HG02884 (cell line): ENCODE measurements at regions not wholly inside any gene's neighbourhood (a gene's known extent, or its start where the extent isn't known, plus 50 kb on each side); places are given as distances from the start of the nearest gene placed in this dataset.
"Not testable (repeated sequence)": the region's sequence is repeated elsewhere in the genome, so short reads cannot be mapped to it uniquely, and the experiment has no call there.

ENCODE experiments used
- ATAC-seq: cut with Tn5 transposase; IDR thresholded peaks from one replicate; pipeline ENCODE4 v1.9.1; 2021; ENCODE audit warnings: mild to moderate bottlenecking, moderate library complexity; ENCODE audit not compliant: unreplicated experiment

DNA sequence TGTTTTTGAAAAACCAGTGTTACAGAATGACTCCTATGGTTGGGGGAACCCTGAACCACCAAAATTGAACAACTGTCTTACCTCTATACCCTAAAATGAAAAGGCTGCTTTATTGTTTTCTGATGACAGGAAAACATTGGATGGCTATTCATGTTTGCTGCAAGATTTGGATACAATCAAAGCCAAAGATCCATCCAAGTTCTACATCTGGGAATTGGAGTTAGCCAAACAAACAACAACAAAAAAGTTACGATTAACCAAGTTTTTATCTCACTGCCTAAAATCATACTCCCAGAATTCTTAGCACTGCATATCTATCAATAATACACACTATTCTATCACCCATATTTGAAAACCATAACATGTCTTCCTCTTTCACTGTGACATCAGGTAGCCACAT lies 349.7 kb upstream of the SLC7A11 start:
- ATAC-seq, result no peak

DNA sequence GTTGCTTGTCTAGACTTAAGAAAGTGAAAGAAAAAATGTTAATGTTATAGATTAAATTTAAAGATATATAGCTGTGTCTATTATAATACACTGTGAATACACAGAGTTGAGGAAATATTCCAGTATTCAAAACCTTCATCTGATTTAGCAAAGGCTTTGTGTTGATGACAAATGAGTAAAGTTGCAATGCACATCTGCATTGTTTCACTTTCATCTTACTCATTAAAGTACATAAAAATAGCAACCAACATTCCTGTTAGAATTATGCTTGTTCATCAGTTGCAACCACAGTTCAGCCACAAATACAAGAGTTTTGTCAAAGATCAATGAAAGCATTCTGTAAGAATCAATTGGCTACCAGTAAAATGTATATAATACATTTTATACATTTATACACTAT lies 346.4 kb upstream of the SLC7A11 start:
- ATAC-seq, result no peak

DNA sequence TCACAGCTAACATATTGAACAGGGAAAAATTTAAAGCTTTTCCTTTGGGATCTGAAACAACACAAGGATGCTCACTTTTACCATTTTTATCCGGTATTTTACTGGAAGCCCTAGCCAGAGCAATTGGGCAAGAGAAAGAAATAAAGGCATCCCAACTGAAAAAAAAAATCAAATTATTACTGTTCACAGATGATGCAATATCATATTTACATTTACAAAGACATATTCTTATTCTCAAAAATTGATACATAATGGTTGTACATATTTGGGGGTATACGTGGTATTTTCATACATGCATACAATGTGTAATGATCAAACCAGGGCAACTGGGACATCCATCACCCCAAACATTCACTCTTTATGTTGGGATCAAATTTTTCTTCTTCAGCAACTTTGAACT lies 337.0 kb upstream of the SLC7A11 start:
- no peak for ATAC-seq

DNA sequence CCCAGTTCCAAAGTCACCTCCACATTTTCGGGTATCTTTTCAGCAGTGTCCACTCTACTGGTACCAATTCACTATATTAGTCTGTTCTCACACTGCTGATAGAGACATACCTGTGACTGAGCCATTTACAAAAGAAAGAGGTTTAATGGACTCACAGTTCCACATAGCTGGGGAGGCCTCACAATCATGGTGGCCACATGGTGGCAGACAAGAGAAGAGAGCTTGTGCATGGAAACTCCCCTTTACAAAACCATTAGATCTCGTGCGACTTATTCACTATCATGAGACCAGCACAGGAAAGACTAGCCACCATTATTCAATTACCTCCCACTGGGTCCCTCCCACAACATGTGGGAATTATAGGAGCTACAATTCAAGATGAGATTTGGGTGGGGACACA lies 335.7 kb upstream of the SLC7A11 start:
- not testable (repeated sequence) for ATAC-seq

DNA sequence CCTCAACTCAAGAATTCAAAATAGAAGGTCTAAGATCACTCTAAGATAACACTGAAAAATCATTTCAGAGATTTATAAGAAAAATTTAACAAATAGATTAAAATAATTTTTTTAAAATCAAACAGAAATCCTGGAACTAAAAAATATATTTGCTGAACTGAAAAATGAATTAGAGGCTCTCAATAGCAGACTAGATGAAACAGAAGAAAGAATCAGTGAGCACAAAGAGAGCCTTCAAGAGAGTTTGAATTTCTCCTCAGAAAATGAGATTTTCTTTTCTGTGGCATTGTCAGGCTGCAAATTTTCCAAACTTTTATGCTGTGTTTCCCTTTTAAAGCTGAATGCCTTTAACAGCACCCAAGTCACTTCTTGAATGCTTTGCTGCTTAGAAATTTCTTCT lies 335.0 kb upstream of the SLC7A11 start:
- ATAC-seq, result no peak

DNA sequence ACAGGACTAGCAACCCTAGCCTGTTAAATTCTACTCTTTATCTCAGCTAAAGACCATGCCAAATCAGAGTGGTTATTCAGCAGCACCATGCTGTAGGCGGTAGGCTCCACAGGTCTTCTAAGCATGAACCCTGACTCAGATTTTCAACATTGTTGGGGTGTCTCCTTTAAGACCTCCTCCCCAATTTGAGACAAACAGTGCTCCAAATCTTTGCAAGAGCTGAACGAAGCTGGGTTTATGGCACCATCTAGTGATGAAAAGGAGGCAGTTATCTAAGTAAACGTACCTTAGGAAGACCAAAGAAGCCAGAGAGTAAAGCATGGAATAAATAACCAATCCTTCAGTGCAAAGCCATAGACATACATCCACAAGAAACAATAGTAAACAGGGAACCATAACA lies 334.5 kb upstream of the SLC7A11 start:
- ATAC-seq, result no peak

DNA sequence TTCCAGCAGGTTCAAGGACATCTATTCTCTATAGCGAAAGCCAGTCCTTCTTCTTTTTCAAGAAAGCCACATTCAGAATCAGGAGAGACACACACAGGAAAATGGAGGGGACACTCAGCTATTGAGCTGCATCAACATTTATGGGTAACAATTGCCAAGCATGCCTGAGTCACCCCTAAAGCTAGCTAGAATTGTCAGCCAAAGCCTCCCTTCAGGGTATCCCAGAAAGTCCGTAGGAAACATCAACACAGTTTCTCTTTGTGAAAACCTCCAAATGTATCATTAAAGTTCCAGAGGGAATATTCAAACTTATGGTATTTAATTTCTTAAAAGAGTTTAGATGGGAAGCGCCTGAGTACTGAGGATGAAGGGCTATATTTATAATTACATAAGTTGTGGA lies 331.1 kb upstream of the SLC7A11 start:
- no peak for ATAC-seq

DNA sequence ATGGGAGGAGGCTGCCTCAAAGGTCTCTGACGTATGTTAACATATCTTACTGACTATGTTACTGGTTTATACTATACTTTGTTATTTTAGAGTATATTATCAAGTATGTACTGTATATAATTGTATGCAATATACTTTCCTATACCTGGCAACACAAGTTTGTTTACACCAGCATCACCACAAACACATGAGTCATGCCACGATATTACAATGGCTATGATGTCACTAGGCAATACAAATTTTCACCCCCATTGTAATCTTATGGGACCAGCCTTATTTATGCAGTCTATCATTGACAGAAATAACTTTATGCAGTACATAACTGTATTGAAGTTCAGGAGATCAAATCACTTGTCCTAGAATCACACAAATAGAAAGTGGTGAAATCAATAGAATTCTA lies 329.9 kb upstream of the SLC7A11 start:
- ATAC-seq, result no peak

DNA sequence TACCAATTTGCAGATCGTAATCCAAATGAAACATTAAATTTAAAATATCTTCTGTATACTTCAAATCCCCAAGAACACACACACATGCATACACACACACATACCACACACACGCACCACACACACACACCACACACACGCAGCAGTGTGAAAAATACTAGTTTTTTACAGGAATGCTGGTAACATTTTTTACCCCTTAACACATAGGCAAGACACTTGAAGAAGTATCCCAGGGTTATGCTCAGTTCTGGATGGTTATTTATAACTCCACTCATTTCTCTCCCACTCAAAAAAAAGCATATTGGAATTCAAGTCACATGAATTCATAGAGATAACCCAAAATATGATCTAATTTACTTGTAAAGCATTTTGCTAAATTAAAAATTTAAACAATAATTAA lies 325.5 kb upstream of the SLC7A11 start:
- ATAC-seq, result no peak

DNA sequence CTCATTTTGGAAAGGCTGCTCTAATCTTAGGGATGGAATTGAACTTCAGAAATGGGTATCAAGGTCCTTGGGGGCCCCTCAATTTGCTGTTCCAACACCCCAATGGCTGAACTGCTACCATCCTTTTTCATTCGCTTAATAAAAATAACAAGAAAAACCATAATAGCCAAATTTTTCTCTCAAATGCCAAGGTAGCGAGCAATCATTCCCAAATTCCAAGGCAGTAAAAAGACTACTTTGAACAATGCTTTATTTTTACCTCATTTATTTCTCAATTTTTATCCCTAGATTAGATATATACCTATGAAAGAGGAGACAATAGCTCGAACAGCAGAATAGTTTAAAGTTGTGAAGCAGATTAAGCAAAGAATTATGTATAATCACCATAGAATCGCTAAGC lies 323.4 kb upstream of the SLC7A11 start:
- ATAC-seq, result no peak

DNA sequence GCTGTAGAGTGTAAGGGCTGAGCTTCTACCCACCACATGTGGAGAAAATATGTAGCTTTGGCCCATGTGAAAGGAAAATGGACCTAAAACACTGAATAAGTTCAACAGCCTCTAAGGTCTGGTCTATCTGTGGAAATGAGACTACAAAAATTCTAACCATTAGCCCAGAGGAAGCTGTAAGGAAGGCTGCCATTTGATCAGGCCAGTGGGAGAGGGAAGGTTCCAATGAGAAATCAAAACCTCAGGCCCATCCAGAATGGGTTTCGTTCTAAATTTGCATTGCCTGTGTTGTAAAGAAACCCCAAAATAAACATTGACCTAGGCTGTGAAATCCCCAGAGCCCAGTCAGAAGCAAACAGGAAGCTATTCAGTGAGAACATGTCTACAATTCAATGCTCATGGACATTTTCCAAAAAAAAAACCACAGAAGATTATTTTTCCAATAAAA lies 320.4 kb upstream of the SLC7A11 start:
- peak; percentile 73 for ATAC-seq

DNA sequence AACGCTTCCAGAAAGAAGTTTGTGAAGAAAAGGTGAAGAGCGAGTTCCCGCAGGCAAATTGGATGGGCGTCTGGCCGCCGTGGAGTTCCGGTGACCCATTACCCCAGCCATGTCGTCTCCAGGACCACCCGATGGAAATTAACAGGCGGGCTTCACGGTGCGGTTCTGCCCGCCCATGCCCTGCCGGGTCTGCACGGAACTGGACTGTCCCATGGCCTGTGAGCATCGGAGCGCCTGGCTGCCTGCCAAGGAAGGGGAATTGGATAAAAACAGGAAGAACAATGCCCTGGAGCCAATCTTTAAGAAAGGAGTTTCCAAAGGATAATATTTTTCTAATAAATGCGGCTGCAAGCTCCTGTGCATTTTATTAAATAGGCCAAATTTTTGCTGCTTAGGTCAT lies 319.8 kb upstream of the SLC7A11 start:
- ATAC-seq, result no peak

DNA sequence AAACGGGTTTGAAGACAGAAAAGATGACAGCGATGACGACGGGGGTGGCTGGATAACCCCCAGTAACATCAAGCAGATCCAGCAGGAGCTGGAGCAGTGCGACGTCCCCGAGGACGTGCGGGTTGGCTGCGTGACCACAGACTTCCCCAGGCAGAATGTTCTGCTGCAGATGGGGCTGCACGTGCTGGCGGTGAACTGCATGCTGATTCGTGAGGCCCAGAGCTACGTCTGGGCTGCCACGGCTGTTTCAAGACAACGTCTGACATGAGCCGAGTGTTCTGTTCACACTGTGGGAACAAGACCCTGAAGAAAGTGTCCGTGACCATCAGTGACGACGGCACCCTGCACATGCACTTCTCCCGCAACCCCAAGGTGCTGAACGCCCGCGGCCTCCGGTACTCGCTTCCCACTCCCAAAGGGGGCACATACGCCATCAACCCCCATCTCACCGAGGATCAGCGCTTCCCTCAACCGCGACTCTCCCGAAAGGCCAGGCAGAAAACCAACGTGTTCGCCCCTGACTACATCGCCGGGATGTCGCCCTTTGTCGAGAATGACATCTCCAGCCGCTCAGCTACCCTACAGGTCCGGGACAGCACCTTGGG lies 319.2 kb upstream of the SLC7A11 start:
- no peak for ATAC-seq

DNA sequence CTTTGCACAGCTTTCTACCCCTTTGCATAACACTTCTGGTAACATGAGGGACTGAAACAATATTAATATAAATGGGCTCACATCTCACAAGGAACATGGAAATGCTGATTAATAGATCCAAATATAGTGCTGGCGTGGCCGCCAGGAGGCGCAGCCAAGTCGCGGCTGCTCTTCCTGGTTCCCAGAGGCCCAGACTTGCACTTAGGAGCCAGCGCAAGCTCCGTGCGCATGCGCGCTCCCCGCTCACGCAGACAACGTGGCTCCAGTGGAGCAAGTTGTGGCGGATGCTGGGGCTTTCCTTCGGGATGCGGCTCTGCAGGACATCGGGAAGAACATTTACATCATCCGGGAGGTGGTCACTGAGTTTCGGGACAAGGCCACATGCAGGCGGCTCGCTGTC lies 318.3 kb upstream of the SLC7A11 start:
- ATAC-seq, result no peak

DNA sequence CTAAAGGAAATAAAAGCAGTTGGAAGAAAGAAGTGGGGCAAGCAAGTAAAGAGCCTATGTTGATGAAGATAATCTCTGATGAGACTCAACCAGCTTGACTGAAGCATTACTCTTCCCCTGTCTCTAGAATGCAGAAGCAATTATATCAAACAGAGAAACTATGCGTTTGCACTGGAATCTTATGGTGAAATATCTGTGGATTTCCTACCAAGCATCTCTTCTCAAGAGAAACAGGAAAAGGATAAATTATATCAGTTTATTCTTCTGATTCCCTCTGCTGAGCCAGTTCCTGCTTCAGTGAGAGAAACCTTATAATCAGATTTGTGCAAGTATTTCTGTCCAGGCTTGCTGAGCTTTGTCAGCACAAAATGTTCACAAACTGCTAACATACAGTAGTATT lies 316.7 kb upstream of the SLC7A11 start:
- no peak for ATAC-seq

DNA sequence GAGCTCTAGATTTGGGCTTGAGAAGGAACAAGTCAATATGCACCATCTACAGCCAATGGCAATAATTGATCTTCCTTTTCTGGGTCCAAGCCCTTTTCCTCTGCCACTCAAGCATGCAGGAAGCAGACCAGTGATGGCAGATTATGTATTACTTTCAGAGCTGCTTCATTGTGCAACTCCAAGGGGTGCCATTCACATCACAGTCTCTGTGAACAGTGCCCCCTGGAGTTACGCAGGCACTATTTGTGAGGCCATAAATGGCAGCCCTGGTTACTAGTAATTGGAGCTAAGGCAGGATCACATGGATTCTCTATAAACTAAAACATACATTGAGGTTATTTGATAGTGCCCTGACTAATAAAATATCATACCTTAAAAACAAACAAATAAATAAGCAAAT lies 313.4 kb upstream of the SLC7A11 start:
- ATAC-seq, result peak; percentile 81

DNA sequence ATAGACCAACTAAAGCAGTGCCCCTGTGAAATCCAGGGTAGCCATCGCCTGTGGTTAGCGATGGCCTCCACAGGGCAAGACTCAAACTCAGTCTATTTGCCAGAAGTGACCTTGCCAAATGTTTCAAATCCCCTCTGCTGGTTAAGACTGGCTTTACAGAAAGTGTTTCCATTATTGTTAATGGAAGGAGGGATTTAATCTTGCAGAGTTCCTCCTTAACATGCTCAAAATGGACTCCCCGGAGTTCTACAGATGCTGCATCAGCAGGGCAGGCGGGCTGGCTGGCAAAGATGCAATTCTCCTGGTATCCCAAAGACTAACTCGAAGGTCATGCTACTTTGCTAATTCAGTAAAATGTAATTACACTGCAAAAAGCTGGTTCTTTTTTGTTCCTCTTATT lies 313.0 kb upstream of the SLC7A11 start:
- ATAC-seq, result no peak

DNA sequence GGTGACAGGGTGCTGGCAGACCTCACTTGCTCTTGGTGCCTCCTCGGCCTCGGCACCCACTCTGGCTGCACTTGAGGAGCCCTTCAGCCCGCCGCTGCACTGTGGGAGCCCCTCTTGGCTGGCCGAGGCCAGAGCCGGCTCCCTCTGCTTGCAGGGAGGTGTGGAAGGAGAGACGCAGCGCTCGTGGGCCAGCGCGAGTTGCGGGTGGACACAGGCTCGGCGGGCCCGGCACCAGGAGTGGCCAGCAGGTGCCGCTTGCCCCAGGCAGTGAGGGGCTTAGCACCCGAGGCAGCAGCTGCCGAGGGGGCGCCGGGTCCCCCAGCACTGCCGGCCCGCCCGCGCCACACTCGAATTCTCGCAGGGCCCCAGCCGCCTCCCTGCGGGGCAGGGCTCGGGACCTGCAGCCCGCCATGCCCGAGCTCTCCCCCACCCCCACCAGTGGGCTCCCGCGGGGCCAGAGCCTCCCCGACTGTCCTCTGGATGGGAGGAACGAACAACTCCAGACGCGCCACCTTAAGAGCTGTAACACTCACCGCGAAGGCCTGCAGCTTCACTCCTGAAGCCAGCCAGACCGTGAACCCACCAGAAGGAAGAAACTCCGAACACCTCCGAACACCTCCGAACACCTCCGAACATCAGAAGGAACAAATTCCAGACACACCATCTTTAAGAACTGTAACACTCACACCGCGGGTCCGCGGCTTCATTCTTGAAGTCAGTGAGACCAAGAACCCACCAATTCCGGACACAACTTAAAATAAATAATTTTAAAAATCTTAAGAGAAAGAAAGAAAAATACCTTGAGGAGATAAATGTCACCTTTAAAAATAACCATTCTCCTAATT lies 311.1 kb upstream of the SLC7A11 start:
- no peak for ATAC-seq

DNA sequence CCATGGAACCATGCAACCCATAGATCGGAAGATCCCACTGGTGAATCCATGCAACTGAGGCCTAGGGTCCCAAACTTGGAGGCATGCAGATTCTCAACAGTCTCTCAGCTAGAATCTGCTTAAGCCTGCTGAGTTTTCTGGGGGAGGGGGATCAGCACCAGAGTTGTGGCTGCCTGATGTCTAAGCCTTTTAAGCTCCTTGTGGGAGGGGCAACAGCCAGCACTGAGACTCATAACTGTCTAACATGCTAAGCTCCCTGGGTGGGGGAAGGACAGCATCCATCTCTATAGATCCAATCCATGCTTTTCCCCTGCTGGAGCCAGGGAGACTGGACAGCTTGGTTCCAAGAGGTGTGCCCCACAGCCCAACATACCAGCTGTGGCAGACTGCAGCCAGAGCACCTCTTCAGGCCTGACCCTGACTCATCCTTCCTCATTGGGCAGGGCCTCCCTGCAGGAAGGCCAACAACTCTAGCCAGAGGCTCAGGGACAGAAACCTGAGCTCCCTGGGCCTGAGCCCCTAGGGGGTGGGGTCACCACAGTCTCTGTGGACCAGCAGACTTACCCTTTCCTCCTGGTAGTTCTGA lies 300.1 kb upstream of the SLC7A11 start:
- ATAC-seq, result no peak

DNA sequence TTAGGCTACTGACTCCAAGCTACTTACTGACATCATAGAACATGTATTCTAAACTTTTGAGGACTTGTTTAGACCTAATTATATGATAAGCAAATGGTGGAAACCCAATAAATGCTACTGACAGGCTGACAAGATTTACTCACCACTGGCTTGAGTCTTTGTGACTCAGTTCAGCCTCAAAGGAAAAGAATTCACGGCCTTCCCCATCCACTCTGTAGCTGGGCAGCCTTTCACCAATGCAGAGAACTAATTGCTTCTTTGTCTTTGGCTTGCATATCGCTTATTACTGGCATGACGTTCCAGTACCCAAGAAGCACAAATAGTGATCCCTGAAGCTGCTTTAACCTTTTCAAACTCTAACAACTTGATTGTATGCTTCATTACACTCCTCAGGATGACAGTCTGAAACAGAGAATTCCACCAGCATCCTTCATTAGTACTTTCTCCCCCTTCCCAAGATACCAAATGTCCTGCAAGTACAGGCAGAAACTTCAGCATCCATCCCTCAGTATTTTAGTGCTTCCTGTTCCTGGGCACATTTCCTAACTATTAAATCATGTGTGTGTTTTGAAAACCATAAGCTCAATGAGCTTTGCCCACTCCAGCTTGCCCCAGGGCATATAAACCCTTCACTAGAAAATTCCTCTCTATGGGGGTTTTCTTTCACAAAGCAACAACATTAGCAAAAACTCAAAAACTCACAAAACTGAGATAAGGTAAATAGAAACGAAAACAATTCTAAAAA lies 298.1 kb upstream of the SLC7A11 start:
- ATAC-seq, result no peak

DNA sequence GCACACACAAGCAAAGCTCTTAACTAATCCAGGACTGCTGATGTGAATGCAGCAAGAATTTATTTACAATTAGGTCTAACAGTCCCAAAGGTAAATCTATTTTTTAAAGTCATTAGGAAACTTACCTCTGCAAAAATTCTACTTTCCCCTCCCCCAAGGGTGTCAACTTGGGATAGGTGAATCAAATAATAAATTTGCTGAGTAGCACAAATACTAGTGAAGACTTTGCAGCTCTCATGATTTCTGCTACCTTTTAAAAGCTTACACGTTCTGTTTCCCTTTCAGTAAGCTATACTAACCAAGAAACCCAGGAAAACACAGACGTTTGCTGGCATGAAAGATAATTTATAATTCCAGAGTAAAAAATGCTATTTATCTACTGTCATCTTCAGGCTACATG lies 296.6 kb upstream of the SLC7A11 start:
- ATAC-seq, result no peak
